Amniotic stem cell (primary cell): ENCODE measurements at regions not wholly inside any gene's neighbourhood (a gene's known extent, or its start where the extent isn't known, plus 50 kb on each side); places are given as distances from the start of the nearest gene placed in this dataset.

ENCODE experiments used
- DNase-seq: peaks from one replicate; lab custom pipeline; 2025; lab: John Stamatoyannopoulos, UW

DNA sequence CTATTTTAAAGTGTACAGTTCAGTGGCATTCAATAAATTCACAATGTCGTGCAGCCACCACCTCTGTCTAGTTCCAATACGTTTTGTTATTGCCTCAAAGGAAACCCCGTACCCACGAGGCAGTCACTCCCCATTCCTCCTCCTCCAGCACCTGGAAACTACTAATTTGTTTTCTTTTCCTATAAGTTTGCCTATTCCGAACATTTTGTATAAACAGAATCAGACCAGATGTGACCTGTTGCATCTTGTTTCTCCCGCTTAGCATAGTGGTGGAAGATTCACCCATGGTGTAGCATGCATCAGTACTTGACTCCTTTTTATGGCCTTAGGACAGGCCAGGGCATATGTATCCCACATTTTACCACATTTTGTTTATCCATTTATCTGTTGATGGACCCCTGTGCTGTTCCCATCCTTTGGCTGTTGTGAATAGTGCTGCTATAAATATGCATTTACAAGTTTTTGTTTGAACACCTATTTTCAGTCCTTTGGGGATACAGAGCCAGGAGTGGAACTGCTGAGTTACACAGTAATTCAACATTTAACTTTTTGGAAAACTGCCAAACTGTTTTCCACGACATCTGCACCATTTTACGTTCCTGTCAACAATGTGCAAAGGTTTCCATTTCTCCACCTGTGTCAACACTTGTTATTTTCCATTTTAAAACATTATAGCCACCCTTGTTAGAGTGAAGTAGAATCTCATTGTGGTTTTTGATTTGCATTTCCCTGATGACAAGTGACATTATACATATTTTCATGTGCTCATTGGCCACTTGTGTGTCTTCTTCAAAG, 57.8 kb upstream of the STX18 start:
- DNase-seq = no peak

DNA sequence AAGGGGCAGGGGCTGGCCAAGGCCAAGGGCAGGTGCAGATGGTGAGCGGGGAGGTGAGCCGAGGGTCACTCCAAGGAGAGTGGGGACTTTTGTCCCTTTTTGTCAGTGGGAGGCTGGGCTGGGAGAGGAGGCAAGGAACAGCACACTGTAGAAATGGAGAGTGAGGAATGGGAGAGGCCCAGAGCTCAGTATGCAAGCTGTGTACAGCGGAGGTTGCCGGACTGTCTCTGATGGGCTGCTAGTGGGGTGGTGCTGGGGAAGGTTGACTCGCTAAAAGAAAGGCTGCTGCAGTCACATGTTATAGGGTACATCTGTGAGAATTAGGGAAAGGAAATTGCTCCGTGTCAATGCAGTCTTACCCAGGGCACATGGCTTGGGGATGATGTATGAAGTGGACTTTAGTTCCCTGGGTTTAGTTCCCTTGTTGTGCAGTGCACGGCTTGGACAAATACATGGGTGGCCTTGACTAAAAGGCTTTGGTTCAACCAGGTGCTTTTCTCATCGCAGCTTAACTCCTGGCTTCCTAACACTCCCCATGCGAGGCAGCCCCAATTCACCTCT, 57.1 kb upstream of the STX18 start:
- no peak for DNase-seq

DNA sequence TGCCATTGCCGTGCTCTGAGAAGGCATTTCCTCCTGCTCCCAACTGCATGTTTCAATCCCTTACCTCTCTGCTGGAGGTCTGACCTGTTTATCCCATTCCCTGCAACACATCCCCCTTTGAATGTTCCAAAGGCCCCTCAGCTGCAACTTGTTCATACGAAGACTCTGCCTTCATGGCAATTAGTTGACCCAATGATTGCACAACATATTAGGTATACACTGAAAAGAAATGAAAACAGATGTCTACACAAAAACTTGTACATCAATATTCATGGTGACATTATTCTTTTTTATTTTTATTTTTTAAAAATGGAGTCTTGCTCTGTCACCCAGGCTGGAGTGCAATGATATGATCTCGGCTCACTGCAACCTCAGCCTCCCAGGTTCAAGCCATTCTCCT, 54.9 kb upstream of the STX18 start:
- no peak for DNase-seq

DNA sequence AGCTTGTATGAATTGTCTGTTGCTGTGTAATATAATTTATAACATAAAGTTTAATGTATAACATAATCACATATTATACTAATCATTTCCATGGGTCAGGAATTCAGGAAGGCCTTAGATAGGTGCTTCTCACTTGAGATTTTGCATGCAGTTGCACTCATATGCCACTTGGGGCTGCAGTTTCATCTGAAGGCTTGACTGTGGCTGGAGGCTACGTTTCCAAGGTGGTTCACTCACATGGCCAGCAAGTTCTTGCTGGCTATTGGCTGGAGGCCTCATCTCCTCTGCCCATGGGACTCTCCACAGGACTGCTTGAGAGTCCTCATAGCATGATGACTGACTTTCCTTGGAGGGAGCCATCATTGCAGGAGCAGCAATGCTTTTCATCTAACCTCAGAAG, 53.4 kb upstream of the STX18 start:
- no peak for DNase-seq

DNA sequence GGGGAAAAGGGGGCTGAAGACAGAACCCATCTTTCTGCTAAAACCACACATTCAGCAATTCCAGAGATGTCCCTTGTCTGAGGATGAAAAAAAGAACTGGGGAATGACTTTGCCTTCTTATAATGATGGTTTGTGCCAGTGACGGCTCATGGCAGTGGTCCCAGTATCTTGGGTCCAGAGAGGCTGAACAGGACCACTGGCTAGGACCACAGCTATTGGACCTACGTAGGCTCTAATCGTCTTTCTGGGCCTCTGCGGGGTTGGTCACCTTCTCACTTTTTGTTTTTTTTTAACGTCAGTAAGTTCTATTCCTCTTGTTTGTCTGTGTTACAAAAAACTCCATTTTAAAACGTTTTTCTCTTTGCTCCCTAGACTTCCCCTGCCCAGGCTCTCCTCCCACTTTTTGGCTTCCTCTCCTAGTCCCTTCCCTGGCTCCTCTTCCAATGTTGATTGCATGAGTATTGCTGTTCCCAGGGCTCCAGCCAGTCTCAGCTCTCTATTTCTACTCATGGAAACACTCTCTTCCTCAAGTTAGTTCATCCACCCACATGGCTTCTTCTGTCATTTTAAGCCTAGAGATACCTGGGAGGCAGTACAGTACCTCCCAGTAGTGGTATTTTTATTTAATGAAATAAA, 52.6 kb upstream of the STX18 start:
- DNase-seq = no peak

DNA sequence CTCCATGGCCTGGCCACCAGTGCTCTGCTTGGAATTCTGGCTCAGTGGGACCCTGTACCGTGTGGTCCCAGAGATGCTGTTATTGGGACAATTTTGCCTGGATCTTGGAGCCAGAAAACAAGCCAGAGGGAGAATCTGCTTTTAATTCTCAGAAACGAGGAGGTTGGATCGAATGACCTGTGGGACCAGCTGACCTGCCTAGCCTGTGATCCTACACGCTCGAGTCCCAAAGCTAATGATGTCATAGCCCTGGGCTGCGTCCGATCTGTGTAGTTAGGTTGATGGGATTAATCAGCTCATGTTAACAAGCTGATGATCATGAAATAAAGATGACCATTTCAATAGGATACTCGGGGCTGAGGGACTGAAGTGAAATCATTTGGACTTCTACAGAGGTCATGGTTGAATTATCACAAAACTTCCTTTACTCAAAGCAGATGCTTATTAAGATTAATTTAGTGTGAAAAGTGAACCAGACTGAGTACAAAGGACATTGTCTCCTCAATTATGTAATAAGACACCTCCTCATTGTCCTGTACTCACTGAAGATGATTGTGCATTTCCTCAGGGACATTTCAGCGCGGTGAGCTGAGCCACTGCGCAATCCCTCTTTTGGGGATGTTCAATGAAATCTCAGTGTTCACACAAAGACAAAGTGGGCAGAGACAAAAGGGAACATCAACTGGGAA, 51.9 kb upstream of the STX18 start:
- DNase-seq = no peak

- DNase-seq = no peak
Observed at GRCh38 chr4:4592414-4592813, 50.6 kb upstream of the STX18 start.
